AG04450 (cell line): ENCODE measurements at regions not wholly inside any gene's neighbourhood (a gene's known extent, or its start where the extent isn't known, plus 50 kb on each side); places are given as distances from the start of the nearest gene placed in this dataset.

Experiments used
- CTCF ChIA-PET: fragments of 300-600, 350-600 bp; formaldehyde crosslinking; extraction: SDS; loops from one replicate; lab custom pipeline; 2022; ENCODE audit warnings: antibody characterized with exemption, inconsistent platforms; lab: Charles Lee
- POLR2A ChIA-PET: fragments of 350-600 bp; formaldehyde crosslinking; extraction: SDS; loops from one replicate; lab custom pipeline; 2021; ENCODE audit warnings: antibody characterized with exemption, inconsistent platforms; lab: Yijun Ruan, JAX
- DNase-seq: peaks from one replicate; pipeline ENCODE4 v3.0.0-alpha.2; 2011; ENCODE audit warnings: low read depth, low spot score
- H3K27ac ChIP-seq: one replicate; pipeline ENCODE4 v1.5.1; 2012; ENCODE audit warnings: low read depth, low read length, control low read depth
- H3K27me3 ChIP-seq: one replicate; pipeline ENCODE4 v1.6.0; 2012; ENCODE audit warnings: low read length; ENCODE audit not compliant: control insufficient read depth, insufficient read depth
- H3K4me3 ChIP-seq: 2 replicates; pipeline ENCODE4 v1.5.1; 2011; ENCODE audit warnings: mild to moderate bottlenecking, low read depth, low read length, control low read depth
- H3K9me3 ChIP-seq: 2 replicates; pipeline ENCODE4 v1.5.1; 2012; ENCODE audit warnings: low read length; ENCODE audit not compliant: control insufficient read depth, insufficient read depth
- TF ChIP-seq, protein P1 (sequence below): IDR thresholded peaks from 2 replicates; pipeline ENCODE4 v1.5.1; 2011; ENCODE audit warnings: low read depth, low read length, control low read depth, inconsistent platforms

DNA sequence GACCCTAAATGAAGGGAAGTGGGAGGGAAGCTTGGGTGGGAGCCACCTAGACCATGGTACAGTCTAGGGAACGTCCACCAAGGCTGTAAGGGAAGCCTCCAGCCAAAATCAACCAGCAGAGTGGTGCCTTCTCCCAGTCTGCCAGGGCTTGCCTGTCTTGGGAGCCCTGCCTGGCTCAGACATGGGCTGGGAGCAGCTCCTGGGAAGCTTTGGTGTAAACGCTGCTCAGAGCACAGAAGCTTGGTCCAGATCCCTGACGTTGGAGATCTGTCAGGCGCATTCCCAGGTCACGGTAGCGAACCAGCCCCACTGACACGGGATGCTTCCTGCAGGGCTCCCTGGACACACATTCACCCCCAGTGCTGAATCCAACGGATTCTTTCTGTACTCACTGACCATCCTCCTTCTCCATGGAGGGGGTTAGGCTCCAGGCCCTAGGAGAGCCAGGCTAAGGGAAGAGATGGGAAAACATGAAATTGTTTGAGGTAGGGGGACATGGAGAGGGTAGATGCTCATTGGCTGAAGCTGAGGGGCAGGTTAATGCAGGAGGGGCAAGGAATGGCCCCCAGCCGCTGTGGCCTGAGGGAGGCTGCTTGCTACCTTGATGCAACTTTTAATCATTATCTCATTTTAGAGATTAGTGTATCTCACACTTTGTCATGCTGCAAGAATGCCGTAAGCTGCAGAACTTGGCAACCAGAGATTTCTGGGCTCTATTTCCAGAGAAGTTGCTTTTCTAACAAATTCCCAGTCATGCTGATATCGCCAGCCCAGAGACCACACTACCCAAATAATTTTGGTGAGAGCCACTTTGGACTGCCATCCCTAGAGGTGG lies 195.8 kb downstream of the UQCRFS1 start:
- H3K9me3 ChIP-seq: peaks cover 65% of the 10 kb centered on the region
- no peak overlapping the region for H3K4me3 ChIP-seq
- POLR2A ChIA-PET: no interaction called here
- H3K27me3 ChIP-seq: no peaks in the 10 kb centered on the region
- DNase-seq: no peak
- TF ChIP-seq, protein P1, sequence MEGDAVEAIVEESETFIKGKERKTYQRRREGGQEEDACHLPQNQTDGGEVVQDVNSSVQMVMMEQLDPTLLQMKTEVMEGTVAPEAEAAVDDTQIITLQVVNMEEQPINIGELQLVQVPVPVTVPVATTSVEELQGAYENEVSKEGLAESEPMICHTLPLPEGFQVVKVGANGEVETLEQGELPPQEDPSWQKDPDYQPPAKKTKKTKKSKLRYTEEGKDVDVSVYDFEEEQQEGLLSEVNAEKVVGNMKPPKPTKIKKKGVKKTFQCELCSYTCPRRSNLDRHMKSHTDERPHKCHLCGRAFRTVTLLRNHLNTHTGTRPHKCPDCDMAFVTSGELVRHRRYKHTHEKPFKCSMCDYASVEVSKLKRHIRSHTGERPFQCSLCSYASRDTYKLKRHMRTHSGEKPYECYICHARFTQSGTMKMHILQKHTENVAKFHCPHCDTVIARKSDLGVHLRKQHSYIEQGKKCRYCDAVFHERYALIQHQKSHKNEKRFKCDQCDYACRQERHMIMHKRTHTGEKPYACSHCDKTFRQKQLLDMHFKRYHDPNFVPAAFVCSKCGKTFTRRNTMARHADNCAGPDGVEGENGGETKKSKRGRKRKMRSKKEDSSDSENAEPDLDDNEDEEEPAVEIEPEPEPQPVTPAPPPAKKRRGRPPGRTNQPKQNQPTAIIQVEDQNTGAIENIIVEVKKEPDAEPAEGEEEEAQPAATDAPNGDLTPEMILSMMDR: no peak
- no peak overlapping the region for H3K27ac ChIP-seq
- CTCF ChIA-PET: interaction anchor here (0.7 kb wide), 1 partner anchor 10 kb away, joined by 3 read pairs; no protein-coding TSS in a partner anchor

DNA sequence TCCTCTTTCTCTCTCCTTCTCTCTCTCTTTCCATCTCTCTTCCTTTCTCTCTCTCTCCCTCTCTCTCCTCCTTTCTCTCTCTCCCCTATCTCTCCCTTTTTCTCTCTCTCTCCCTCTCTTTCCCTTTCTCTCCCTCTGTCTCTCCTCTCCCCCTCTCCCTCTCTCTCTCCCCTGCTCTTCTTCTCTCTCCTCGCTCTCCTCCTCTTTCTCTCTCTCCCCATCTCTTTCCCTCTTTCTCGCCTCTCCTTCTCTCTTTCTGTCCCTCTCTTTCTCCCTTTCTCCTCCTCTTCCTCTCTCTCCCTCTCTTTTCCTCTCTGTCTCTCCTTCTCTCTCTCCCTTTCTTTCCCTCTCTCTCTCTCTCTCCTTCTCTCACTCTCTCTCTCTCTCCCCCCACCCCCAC lies 196.6 kb downstream of the UQCRFS1 start:
- no peaks in the 10 kb centered on the region for H3K27me3 ChIP-seq
- ChIA-PET CTCF (interaction anchor here (0.7 kb wide), 1 partner anchor 9 kb away, joined by 3 read pairs; no protein-coding TSS in a partner anchor), POLR2A (no interaction called here)
- TF ChIP-seq, protein P1: no peak
- no peak for DNase-seq
- H3K9me3 ChIP-seq: peaks cover 57% of the 10 kb centered on the region
- H3K27ac ChIP-seq: no peak overlapping the region
- no peak overlapping the region for H3K4me3 ChIP-seq

DNA sequence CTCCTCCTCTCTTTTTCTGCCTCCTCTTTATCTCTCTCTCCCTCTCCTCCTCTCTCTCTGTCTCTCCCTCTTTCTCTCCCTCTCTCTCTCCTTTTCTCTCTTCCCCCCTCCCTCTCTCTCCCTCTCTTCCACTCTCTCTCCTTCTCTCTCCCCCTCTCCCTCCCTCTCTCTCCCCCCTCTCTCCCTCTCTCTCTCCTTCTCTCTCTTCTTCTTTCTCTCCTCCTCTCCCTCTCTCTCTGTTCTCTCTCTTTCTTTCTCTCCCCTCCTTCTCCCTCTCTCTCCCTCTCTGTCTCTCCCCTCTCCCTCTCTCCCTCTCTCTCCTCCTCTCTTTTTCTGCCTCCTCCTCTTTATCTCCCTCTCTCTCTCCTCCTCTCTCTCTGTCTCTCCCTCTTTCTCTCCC lies 197.4 kb downstream of the UQCRFS1 start:
- no peak overlapping the region for H3K4me3 ChIP-seq
- no peaks in the 10 kb centered on the region for H3K27me3 ChIP-seq
- H3K27ac ChIP-seq: no peak overlapping the region
- CTCF ChIA-PET: no interaction called here
- H3K9me3 ChIP-seq: peaks cover 49% of the 10 kb centered on the region
- TF ChIP-seq, protein P1: no peak
- POLR2A ChIA-PET: no interaction called here
- DNase-seq: no peak

DNA sequence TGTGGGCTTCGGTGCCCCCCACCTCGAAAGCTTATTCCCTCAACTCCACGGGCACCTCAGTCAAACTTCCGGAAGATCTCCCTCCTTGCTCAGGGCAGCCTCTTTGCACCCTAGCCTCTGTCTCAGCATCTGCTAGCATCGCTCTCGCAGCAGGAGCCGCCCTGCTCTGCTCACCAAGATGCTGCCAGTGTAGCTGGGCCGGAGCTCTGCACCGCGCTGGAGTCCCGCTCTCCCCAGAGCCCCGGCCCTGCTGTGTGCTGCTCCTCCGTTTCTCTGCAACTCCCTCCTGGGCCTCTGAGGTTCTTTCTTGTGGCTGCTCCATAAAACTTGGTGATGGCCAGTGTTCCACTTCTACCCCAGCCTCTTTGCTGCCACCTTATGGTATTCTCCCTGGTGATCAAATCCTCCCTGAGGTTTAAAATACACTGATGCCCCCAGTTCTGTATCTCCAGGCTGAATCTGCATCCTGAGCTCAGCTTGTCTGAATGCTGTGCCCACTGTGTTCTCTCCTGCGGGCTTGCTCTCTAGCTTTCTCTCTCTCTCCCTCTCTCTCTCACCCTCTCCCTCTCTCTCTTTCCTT lies 198.0 kb downstream of the UQCRFS1 start:
- Histone ChIP-seq H3K27me3 (no peaks in the 10 kb centered on the region), H3K27ac (no peak overlapping the region), H3K4me3 (no peak overlapping the region), H3K9me3 (peaks cover 49% of the 10 kb centered on the region)
- TF ChIP-seq, protein P1: no peak
- no peak for DNase-seq
- ChIA-PET POLR2A (no interaction called here), CTCF (no interaction called here)

DNA sequence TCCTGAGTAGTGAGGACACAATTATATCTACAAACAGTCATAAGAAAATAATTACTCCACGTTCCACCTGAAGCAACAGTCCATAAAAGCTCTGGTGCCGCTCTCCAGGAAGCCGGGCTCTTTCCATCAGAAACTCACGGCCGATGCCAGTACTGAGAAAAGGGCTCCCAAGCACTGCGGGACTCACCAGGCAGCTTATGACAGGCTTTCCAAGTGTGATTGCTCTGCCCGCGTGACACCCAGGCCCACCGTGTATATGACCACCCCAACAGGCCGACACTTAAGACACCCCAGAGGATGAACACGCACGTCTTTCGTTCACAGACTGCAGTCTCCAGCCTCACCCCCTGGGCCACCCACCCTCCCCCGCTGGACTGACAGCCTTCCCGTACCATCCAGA lies 199.0 kb downstream of the UQCRFS1 start:
- Histone ChIP-seq H3K4me3 (no peak overlapping the region), H3K27me3 (no peaks in the 10 kb centered on the region), H3K27ac (no peak overlapping the region), H3K9me3 (peaks cover 49% of the 10 kb centered on the region)
- no peak for DNase-seq
- ChIA-PET CTCF (no interaction called here), POLR2A (no interaction called here)
- TF ChIP-seq, protein P1: no peak
